A549 (cell line): ENCODE measurements at regions not wholly inside any gene's neighbourhood (a gene's known extent, or its start where the extent isn't known, plus 50 kb on each side); places are given as distances from the start of the nearest gene placed in this dataset.
A peak's percentile ranks its signal among the peaks of the same experiment; 100 is the strongest.

Source experiments
- ATAC-seq, 2 experiments: fragments of 200-7000 bp in 1 of 2; fragments of >200 bp in 1 of 2; cut with Nextera tagmentation in 1 of 2; cut with Tn5 transposase in 1 of 2; 3 replicates each; pipeline versions ENCODE4 v1.8.0 to v1.9.1; 2018 to 2020; ENCODE audit warnings: mild to moderate bottlenecking in 1 of 2, moderate library complexity in 1 of 2
- CTCF ChIA-PET: fragments of 300-600 bp; sonication (Branson Sonifier 250); formaldehyde crosslinking; extraction: SDS; loops from one replicate; lab custom pipeline; 2021; ENCODE audit warnings: antibody characterized with exemption, inconsistent platforms; lab: Yijun Ruan, JAX
- POLR2A ChIA-PET: fragments of 350-600 bp; formaldehyde crosslinking; extraction: SDS; loops from one replicate; lab custom pipeline; 2021; ENCODE audit warnings: antibody characterized with exemption, inconsistent platforms; lab: Yijun Ruan, JAX
- DNase-seq, 2 experiments: peaks; one replicate each; pipeline versions ENCODE4 v3.0.0 to v3.0.0-alpha.2; 2011 to 2016; ENCODE audit warnings: low read depth in 1 of 2, low spot score in 1 of 2
- FAIRE-seq: peaks from 2 replicates; lab custom pipeline; 2011; peaks lifted over from hg19 to GRCh38; lab: Jason Lieb, UNC
- H3K27ac ChIP-seq, 2 experiments: fragments of >200 bp; sonication (Bioruptor Twin); formaldehyde crosslinking; 3 replicates each; pipeline ENCODE4 v1.5.1; 2016 to 2017
- H3K4me1 ChIP-seq: fragments of >200 bp; sonication (Bioruptor Twin); formaldehyde crosslinking; 3 replicates; pipeline ENCODE4 v1.6.1; 2016
- H3K4me2 ChIP-seq: fragments of >200 bp; sonication (Bioruptor Twin); formaldehyde crosslinking; 3 replicates; pipeline ENCODE4 v1.6.1; 2016
- H3K4me3 ChIP-seq: fragments of >200 bp; sonication (Bioruptor Twin); formaldehyde crosslinking; 3 replicates; pipeline ENCODE4 v1.5.1; 2016
- H3K9me3 ChIP-seq: fragments of >200 bp; sonication (Bioruptor Twin); formaldehyde crosslinking; 3 replicates; pipeline ENCODE4 v1.6.1; 2016
- ATOH8 ChIP-seq: fragments of 250-450 bp; sonication (Bioruptor Pico); IDR thresholded peaks from 2 replicates; pipeline ENCODE4 v1.5.0; 2020; ENCODE audit warnings: low read depth, mild to moderate bottlenecking, moderate library complexity
- BCL3 ChIP-seq: fragments of >200 bp; sonication (Bioruptor Twin); formaldehyde crosslinking; IDR thresholded peaks from 3 replicates; pipeline ENCODE4 v1.6.1; 2016
- CBX2 ChIP-seq: fragments of 200-600 bp; sonication (generic); IDR thresholded peaks from 2 replicates; pipeline ENCODE4 v1.6.1; 2016; ENCODE audit warnings: low read depth, mild to moderate bottlenecking, borderline replicate concordance
- CBX8 ChIP-seq: fragments of 200-600 bp; sonication (generic); IDR thresholded peaks from 2 replicates; pipeline ENCODE4 v1.6.1; 2016
- CEBPB ChIP-seq, 2 experiments: fragments of >200 bp in 1 of 2; sonication (Bioruptor Twin) in 1 of 2; formaldehyde crosslinking in 1 of 2; IDR thresholded peaks; 2 replicates each; pipeline ENCODE4 v1.6.1; 2012 to 2016
- CHD2 ChIP-seq: fragments of 150-350 bp; IDR thresholded peaks from 2 replicates; pipeline ENCODE4 v1.6.1; 2014; ENCODE audit warnings: low read length; ENCODE audit not compliant: partially characterized antibody
- CHD4 ChIP-seq: fragments of 200-600 bp; sonication (generic); IDR thresholded peaks from 2 replicates; pipeline ENCODE4 v1.6.1; 2016; ENCODE audit warnings: antibody characterized with exemption, mild to moderate bottlenecking, borderline replicate concordance
- CTCF ChIP-seq: fragments of >200 bp; sonication (Bioruptor Twin); formaldehyde crosslinking; IDR thresholded peaks from 3 replicates; pipeline ENCODE4 v1.5.1; 2016
- EP300 ChIP-seq, 2 experiments: fragments of >200 bp; sonication (Bioruptor Twin); formaldehyde crosslinking; IDR thresholded peaks; 2 replicates in 1 of 2; 3 replicates in 1 of 2; pipeline ENCODE4 v1.6.1; 2016 to 2017
- ESRRA ChIP-seq: fragments of 150-350 bp; IDR thresholded peaks from 2 replicates; pipeline ENCODE4 v1.6.1; 2014; ENCODE audit warnings: mild to moderate bottlenecking, low read length, borderline replicate concordance
- FOSB ChIP-seq: fragments of 250-450 bp; sonication (Bioruptor Pico); IDR thresholded peaks from 2 replicates; pipeline ENCODE4 v1.5.0; 2020; ENCODE audit warnings: mild to moderate bottlenecking, moderate library complexity
- FOSL2 ChIP-seq, 2 experiments: fragments of 450-650 bp in 1 of 2; fragments of >200 bp in 1 of 2; sonication (Bioruptor Twin) in 1 of 2; formaldehyde crosslinking; IDR thresholded peaks; 2 replicates each; pipeline versions ENCODE4 v1.5.0 to v1.6.1; 2016 to 2020; ENCODE audit warnings: mild to moderate bottlenecking in 1 of 2, moderate library complexity in 1 of 2
- GATA3 ChIP-seq: IDR thresholded peaks from 2 replicates; pipeline ENCODE4 v1.6.1; 2012; ENCODE audit warnings: borderline replicate concordance
- HDAC2 ChIP-seq: fragments of 200-600 bp; sonication (generic); IDR thresholded peaks from 2 replicates; pipeline ENCODE4 v1.6.1; 2016
- HOXB5 ChIP-seq: fragments of 250-450 bp; sonication (Bioruptor Pico); IDR thresholded peaks from 2 replicates; pipeline ENCODE4 v1.5.0; 2020; ENCODE audit warnings: mild to moderate bottlenecking, moderate library complexity
- JUNB ChIP-seq: fragments of >200 bp; sonication (Bioruptor Twin); formaldehyde crosslinking; IDR thresholded peaks from 2 replicates; pipeline ENCODE4 v1.6.1; 2016
- KDM5A ChIP-seq: fragments of 200-600 bp; sonication (generic); IDR thresholded peaks from 2 replicates; pipeline ENCODE4 v1.6.1; 2016; ENCODE audit warnings: antibody characterized with exemption, mild to moderate bottlenecking
- MAFK ChIP-seq: fragments of 450-650 bp; IDR thresholded peaks from 2 replicates; pipeline ENCODE4 v1.6.1; 2014; ENCODE audit not compliant: partially characterized antibody
- MYC ChIP-seq: IDR thresholded peaks from 2 replicates; pipeline ENCODE4 v1.6.1; 2012; ENCODE audit warnings: mild to moderate bottlenecking, inconsistent platforms, low read length, improper control_type of control experiment, borderline replicate concordance
- PHF8 ChIP-seq: fragments of 200-600 bp; sonication (generic); IDR thresholded peaks from 2 replicates; pipeline ENCODE4 v1.6.1; 2016; ENCODE audit warnings: low read depth, mild to moderate bottlenecking, antibody characterized with exemption, moderate library complexity, borderline replicate concordance
- RCOR1 ChIP-seq: fragments of 150-350 bp; IDR thresholded peaks from 2 replicates; pipeline ENCODE4 v1.6.1; 2014; ENCODE audit warnings: antibody characterized with exemption, low read length, low read depth
- RFX5 ChIP-seq: fragments of 450-650 bp; IDR thresholded peaks from 2 replicates; pipeline ENCODE4 v1.7.1; 2014; ENCODE audit warnings: antibody characterized with exemption, mild to moderate bottlenecking, moderate library complexity
- RNF2 ChIP-seq: fragments of 200-600 bp; sonication (generic); IDR thresholded peaks from 2 replicates; pipeline ENCODE4 v1.6.1; 2016; ENCODE audit warnings: low read depth, mild to moderate bottlenecking, antibody characterized with exemption, moderate library complexity, borderline replicate concordance
- SMC3 ChIP-seq: fragments of >200 bp; sonication (Bioruptor Twin); formaldehyde crosslinking; IDR thresholded peaks from 3 replicates; pipeline ENCODE4 v1.6.1; 2018; ENCODE audit warnings: inconsistent platforms
- TFCP2L1 ChIP-seq: fragments of 250-450 bp; sonication (Bioruptor Pico); IDR thresholded peaks from 2 replicates; pipeline ENCODE4 v1.5.0; 2021; ENCODE audit warnings: mild to moderate bottlenecking
- USF2 ChIP-seq: fragments of 450-650 bp; IDR thresholded peaks from 2 replicates; pipeline ENCODE4 v1.6.1; 2014; ENCODE audit warnings: antibody characterized with exemption
- ZC3H11A ChIP-seq: fragments of 450-650 bp; IDR thresholded peaks from 2 replicates; pipeline ENCODE4 v1.6.1; 2014; ENCODE audit warnings: antibody characterized with exemption, mild to moderate bottlenecking
- ZFP36 ChIP-seq: fragments of 450-650 bp; IDR thresholded peaks from 2 replicates; pipeline ENCODE4 v1.6.1; 2014; ENCODE audit warnings: borderline replicate concordance; ENCODE audit not compliant: partially characterized antibody
- ZSCAN20 ChIP-seq: fragments of 250-450 bp; sonication (Bioruptor Pico); IDR thresholded peaks from 2 replicates; pipeline ENCODE4 v1.8.0; 2022; ENCODE audit warnings: mild to moderate bottlenecking, moderate library complexity
- WGBS: methylation state at CpG from one replicate; pipeline ENCODE4 v1.1.6; 2017; ENCODE audit errors: missing lambda C conversion rate; 5-methylcytosine and 5-hydroxymethylcytosine counted together

GRCh38 chr22:48404801-48405447 lies 1422.7 kb downstream of the BRD1 start (continued):
- TF ChIP-seq CHD2 (no peak), HDAC2 (no peak), CHD4 (no peak), FOSL2 (IDR thresholded peaks at IDR 0.05) (no peak), FOSL2 (CRISPR knock-in tag; IDR thresholded peaks at IDR 0.05) (no peak), USF2 (no peak), ZC3H11A (no peak), EP300 (IDR thresholded peaks at IDR 0.05) (no peak), PHF8 (no peak), HOXB5 (CRISPR knock-in tag) (0 out of 2 replicates have a peak, but pooled peaks have one; percentile 58), FOSB (CRISPR knock-in tag) (peak; percentile 65; the same call in 1 of the 2 replicates), ZSCAN20 (CRISPR knock-in tag) (0 out of 2 replicates have a peak, but pooled peaks have one; percentile 28)

- TF ChIP-seq KDM5A (no peak), CHD4 (no peak), CBX2 (no peak), RCOR1 (no peak), CBX8 (no peak), RFX5 (no peak), MYC (no peak), GATA3 (no peak), FOSB (CRISPR knock-in tag) (no peak)
- Histone ChIP-seq H3K4me3 (no peak overlapping the region), H3K4me1 (peaks cover 34% of the 10 kb centered on the region), H3K27ac (peak overlapping the region; percentile 93 to 99), H3K4me2 (no peak overlapping the region), H3K9me3 (peaks cover 19% of the 10 kb centered on the region)
- FAIRE-seq (no peak), DNase-seq (no peak), ATAC-seq (no peak)
- WGBS = 91% methylated on average over 20 of the region's 22 CpGs
- POLR2A ChIA-PET = no interaction called here
- CTCF ChIA-PET = interaction anchor here (1.0 to 1.1 kb wide), 2 partner anchors 12 to 89 kb away, joined by 3 read pairs; no protein-coding TSS in a partner anchor
These were observed 1423.9 kb downstream of the BRD1 start for GRCh38 chr22:48403521-48404403.

GRCh38 chr22:48402591-48403031 lies 1425.1 kb downstream of the BRD1 start:
- CTCF ChIA-PET = no interaction called here
- Histone ChIP-seq H3K27ac (peak overlapping the region; percentile 93 to 99; a peak in 5 of 6 replicates), H3K4me1 (peaks cover 34% of the 10 kb centered on the region), H3K4me2 (no peak overlapping the region), H3K9me3 (peaks cover 8% of the 10 kb centered on the region), H3K4me3 (no peak overlapping the region)
- no peak for DNase-seq
- no peak for FAIRE-seq
- 93% methylated on average over 14 of the region's 21 CpGs for WGBS
- ATAC-seq = no peak
- POLR2A ChIA-PET = no interaction called here
- no peak for TF ChIP-seq RNF2
- no peak for TF ChIP-seq CHD4
- no peak for TF ChIP-seq CBX2
- TF ChIP-seq CTCF = no peak
- no peak for TF ChIP-seq TFCP2L1
- TF ChIP-seq BCL3 = no peak
- TF ChIP-seq JUNB = no peak
- TF ChIP-seq ZFP36 = no peak
- no peak for TF ChIP-seq MAFK
- no peak for TF ChIP-seq RCOR1
- no peak for TF ChIP-seq ESRRA
- TF ChIP-seq HOXB5 (CRISPR knock-in tag) = no peak
- no peak for TF ChIP-seq ATOH8 (CRISPR knock-in tag)
- no peak for TF ChIP-seq SMC3
- TF ChIP-seq KDM5A = no peak
- no peak for TF ChIP-seq HDAC2
- no peak for TF ChIP-seq ZSCAN20 (CRISPR knock-in tag)
- TF ChIP-seq EP300 (IDR thresholded peaks at IDR 0.05) = no peak
- TF ChIP-seq CEBPB (IDR thresholded peaks at IDR 0.05) = no peak
